Sigmoid colon (tissue), 4 donors: ENCODE measurements at regions not wholly inside any gene's neighbourhood (a gene's known extent, or its start where the extent isn't known, plus 50 kb on each side); places are given as distances from the start of the nearest gene placed in this dataset.

Source experiments
- CTCF ChIP-seq, 4 experiments: fragments of 450-650 bp in 3 of 4; fragments of 200-600 bp in 1 of 4; IDR thresholded peaks; one replicate each; pipeline ENCODE4 v1.5.1; 2016 to 2019; ENCODE audit warnings: antibody characterized with exemption in 4 of 4, mild to moderate bottlenecking in 3 of 4, moderate library complexity in 2 of 4
- EP300 ChIP-seq, 4 donors: sonication (generic); formaldehyde crosslinking; IDR thresholded peaks; one replicate each; pipeline ENCODE4 v1.6.1; 2017; ENCODE audit warnings: antibody characterized with exemption in 4 of 4
- POLR2A ChIP-seq, 2 donors: fragments of 450-650 bp; IDR thresholded peaks; one replicate each; pipeline ENCODE4 v1.6.1; 2016; ENCODE audit warnings: antibody characterized with exemption in 2 of 2, mild to moderate bottlenecking in 2 of 2, moderate library complexity in 2 of 2

DNA sequence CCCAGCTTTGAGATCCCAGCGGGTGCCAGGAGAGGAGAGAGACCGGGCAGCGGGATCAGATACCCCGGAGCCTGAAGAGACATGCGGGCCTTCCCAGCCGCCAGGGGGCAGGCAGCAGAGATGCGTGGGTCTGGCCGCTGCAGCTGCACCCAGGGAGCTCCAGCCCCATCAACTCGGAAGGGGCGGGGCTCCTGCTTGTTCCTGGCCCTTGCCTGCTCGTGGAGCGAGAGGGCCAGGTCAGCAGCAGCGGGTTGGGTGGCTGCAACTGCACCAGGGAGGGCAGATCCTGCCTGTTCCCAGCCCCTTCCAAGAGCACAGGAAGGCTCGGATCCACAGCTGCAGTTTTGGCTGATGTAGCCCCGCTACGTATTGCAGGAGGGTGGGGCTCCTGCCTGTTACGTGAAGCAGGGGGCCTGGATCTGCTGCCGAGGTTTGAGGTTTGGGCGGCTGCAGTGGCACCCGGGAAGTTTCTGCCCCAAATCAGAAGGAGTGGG is 532.8 kb downstream of the RFPL4B start:
- TF ChIP-seq CTCF (IDR thresholded peaks at IDR 0.05) (peak in 1 of 4 experiments; percentile 7), EP300 (IDR thresholded peaks at IDR 0.05) (no peak), POLR2A (IDR thresholded peaks at IDR 0.05) (no peak)
